ENCODE measurements at regions not wholly inside any gene's neighbourhood (a gene's known extent, or its start where the extent isn't known, plus 50 kb on each side); places are given as distances from the start of the nearest gene placed in this dataset.
"Not testable (repeated sequence)": the region's sequence is repeated elsewhere in the genome, so short reads cannot be mapped to it uniquely, and the experiment has no call there.

- DNase-seq (ENCODE audit: low read depth in 2 of 2), result no peak
Observed at GRCh38 chr17:33562792-33563191, 269.7 kb upstream of the ASIC2 start.

- DNase-seq (ENCODE audit: low read depth in 2 of 2), result no peak
Observed at GRCh38 chr17:33564146-33564545, 271.1 kb upstream of the ASIC2 start.

DNA sequence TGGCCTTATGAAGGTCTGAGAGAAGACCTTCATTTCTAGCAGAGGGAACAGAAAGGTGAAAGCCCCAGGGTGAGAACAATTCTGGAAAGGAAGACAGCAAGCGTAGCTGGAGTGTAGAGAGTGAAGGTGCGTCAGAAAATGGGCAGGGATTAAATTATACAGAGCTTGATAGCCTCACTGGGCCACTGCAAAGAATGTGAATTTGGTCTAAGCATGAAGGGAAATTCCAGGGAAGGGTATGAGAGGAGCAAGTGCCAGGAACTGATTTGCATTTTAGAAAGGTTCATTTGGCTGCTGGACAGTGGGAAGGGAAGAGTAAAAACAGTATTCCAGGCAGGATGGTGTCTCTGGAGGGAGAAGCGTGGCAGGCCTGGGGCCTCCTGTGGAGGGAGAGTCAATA is 274.1 kb upstream of the ASIC2 start:
- no peak for DNase-seq (ENCODE audit: low read depth in 2 of 2)

GRCh38 chr17:33572615-33573014 is 279.5 kb upstream of the ASIC2 start:
- no peak for DNase-seq (ENCODE audit: low read depth in 2 of 2)

GRCh38 chr17:33574942-33575445 is 281.9 kb upstream of the ASIC2 start:
- DNase-seq (ENCODE audit: low read depth in 2 of 2), result no peak

DNA sequence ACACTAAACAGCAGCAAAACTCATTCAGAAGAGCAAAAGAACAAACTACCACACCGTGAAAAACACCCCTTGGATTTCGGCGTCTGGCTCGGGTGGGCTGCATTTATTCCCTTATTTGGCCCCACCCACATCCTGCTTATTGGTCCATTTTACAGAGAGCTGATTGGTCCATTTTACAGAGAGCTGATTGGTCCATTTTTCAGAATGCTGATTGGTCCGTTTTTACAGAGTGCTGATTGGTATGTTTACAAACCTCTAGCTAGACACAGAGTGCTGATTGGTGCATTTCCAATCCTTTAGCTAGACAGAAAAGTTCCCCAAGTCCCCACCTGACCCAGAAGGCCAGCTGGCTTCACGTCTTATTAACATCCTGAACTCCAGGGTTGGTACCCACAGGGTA is 286.6 kb upstream of the ASIC2 start:
- not testable (repeated sequence) for DNase-seq (ENCODE audit: low read depth in 2 of 2)

DNA sequence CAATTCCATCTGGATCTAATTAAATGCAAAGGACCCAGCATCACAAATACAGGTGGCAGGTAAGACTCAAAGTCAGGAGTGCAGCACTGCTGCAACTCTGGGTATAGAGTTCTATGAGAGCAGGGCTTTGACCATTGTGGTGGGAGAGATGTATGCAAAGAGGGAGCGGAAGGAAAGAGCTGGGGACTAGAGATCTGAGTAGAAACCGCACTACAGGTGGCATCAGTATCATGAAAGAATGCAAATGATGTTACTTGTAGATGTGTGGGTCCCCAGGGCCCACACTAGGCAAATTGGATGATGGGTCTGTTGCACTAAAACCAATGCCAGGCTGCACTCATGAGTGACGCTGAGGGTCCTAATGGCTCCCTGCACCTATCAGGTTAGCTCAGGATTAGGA is 287.1 kb upstream of the ASIC2 start:
- DNase-seq (ENCODE audit: low read depth in 2 of 2), result no peak

DNA sequence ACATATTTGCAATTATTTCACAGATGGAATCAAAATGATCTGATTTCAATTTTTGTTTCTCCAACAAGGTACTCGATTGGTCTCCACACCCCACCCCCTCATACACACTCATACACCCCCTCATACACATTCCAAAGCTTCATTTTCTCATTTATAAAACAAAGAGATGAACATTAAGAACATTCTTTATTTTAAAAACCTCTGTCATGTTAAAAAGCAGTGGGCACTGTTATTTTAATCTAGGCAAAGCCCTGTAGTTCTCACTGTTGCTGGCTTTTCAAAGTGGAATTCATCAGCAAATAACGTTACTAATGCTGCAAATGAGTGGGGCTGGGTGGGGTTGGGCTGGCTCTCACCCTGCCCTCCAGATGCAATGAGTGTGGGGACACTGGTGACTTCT is 289.6 kb upstream of the ASIC2 start:
- DNase-seq (ENCODE audit: low read depth in 2 of 2), result no peak

DNA sequence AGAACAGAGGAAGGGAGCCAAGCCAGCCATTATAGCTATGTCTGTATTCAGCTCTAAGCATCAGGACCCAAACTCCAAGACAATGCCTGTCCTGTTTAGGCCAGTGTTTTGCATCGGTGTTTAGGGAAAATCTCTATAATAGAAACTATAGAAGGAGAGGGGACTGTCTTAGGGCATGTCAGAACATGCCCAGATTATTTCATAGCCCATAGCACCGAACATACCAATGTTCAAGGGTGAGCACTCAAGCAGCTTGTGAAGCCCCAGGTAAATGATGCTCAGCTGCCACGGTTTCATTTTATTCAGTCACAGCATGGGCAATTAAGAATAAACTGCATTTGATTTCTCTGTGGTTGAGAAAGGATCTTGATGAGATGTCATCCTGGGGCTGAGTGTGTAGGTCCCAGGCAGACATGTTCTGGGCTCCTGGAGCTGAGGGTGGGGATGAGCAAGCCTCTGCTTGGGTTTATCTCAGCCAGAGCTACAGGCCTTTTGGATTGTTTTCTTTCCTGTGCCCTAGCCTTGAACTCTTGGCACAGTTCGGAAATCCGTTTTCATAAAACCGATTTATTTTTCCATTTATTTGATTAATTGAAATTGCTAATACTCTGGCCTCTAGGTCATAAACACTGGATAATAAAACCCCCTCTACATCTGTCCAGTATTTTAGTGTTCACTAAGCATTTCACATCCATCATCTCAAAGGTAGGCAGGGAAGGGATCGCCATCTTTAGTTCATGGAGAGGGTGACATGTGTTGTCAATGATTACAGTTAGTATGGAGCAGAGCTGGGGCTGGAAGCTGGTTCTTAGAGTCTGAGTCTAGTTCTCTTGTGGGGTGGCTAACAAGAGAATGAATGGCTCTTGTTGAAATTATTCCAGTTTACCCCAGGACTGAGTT is 290.7 kb upstream of the ASIC2 start:
- no peak for DNase-seq (ENCODE audit: low read depth in 2 of 2)

DNA sequence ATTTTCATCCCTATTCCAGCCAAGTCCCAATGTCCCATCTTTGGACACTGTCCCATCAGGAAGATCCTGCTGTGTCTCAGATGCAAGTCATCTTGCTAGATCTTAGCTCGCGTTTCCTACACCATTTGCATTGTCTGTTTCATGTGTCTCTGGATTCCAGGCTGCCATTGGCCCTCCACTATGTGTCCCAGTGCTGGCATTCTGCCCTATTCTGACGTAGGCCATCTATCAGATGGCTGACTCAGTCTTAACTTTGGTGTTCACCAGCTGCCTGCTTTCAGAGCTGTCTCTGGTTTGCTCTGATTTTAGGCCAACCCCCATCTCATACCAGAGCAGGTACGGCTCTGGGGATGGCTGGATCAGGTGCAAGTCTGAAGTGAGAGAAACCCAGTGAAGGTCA is 300.9 kb upstream of the ASIC2 start:
- no peak for DNase-seq (ENCODE audit: low read depth in 2 of 2)

DNA sequence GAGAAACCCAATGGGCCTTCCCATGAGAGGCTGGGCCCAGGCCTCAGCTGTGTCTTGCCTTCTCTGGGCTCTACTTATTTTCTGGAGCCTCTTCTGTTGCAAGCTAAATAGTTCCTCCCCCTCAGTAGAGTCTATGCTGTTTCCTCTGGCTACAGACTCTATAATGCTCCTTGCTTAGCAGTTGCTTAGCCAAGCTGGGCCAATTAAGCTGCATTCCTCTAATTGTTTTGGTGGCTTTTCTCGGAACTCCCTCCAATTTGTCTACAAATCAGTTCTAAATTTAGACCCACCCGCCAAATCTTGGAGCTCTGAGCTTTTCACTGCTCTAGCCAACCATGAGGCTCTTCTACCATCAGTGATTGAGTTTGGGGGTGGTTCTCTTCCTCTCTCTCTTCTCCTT is 302.7 kb upstream of the ASIC2 start:
- no peak for DNase-seq (ENCODE audit: low read depth in 2 of 2)

DNA sequence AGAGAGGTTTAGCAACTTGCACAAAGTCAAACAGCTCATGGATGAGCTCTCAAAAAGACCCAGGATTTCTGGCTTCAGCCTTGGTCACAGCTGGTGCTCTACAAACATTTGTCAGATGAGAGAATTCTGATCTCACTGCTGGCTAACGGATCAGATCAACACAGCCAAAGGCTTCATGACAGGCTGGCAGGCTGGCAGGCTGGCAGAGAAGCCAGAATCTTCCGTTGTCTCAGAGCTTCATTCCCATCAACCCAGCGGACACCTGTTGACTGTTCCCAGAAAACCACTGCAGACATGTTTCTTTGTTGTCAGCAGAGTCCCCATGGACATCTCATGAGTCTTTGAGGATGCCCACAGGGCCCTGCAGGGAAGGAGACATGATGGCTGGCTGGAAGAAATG is 303.8 kb upstream of the ASIC2 start:
- DNase-seq (ENCODE audit: low read depth in 2 of 2), result no peak

GRCh38 chr17:33598797-33599196 is 305.7 kb upstream of the ASIC2 start:
- no peak for DNase-seq (ENCODE audit: low read depth in 2 of 2)

DNA sequence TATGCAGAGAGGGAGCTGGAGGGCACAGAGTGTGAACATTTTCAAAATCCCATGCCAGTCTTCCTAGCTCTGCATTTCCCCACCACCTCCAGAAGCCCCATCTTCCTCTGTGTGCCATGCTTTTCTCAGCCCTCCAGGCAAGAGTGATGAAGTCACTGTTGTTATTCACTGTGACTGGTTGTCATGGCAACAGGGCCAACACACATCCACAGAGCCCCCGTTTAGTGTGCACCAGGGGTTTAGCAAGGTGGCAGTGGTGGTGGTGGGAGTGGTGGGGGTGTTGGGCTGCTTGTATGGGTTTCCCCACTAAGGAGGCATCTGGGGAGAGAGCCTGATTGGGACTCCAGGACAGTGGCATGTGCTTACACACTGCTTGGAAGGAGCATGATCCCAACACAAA is 309.9 kb upstream of the ASIC2 start:
- DNase-seq (ENCODE audit: low read depth in 2 of 2), result no peak

DNA sequence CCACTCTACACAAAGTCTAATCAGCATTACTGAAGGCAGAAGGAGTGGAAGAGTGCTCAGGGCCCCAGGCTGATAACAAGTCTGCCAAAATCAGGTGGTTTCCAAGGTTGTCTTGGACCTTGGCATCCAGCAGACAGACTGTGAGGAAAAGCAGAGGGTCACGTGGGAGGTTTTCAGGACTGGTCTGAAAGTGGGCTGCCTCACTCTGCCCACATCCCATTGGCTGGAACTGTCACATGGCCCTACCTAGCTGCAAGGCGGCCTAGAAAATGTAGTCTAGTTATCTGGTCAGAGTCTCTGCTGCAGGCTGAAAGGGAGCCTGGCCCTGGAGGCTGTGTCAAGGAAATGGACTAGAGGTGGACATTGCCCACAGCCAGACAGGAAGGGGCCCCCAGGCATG is 310.7 kb upstream of the ASIC2 start:
- DNase-seq (ENCODE audit: low read depth in 2 of 2), result no peak

DNA sequence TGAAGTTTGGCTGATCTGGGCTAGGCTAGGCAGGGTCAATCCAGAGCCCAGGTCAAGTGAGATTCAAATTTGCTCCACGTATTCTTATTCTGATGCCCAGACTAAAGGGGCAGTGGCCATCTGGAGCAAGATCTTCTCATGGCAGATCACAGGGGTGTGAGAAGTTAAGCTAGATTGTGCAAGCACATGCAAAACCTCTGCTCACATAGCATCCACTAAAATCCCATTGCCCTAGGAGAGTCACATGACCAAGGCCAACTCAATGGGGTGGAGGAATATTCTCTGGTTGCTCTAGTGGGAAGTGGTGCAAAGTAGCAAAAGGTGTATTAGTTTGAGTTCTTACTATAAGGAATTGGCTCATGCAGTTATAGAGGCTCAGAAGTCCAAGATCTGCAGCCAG is 318.4 kb upstream of the ASIC2 start:
- DNase-seq (ENCODE audit: low read depth in 2 of 2), result no peak

DNA sequence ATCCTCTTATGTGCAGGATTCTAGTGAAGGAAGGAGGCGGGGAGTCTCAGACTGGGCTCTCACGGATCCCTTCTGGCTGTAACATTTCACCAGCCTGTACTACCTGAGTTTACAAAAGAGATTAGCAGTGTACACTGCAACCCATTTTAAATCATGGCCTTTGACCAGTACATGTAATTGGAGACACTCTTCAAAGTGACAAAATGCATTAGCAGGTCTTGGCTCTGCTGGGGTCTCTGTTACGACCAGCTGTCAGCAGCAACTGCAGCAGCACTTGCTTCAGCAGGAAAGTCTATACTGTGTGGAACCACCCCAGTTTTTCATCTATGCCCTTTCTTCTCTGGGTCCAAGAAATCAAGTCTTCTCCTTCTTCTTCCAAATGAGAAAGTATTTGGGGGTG is 322.8 kb upstream of the ASIC2 start:
- no peak for DNase-seq (ENCODE audit: low read depth in 2 of 2)

GRCh38 chr17:33623841-33624240 is 330.7 kb upstream of the ASIC2 start:
- no peak for DNase-seq (ENCODE audit: low read depth in 2 of 2)

DNA sequence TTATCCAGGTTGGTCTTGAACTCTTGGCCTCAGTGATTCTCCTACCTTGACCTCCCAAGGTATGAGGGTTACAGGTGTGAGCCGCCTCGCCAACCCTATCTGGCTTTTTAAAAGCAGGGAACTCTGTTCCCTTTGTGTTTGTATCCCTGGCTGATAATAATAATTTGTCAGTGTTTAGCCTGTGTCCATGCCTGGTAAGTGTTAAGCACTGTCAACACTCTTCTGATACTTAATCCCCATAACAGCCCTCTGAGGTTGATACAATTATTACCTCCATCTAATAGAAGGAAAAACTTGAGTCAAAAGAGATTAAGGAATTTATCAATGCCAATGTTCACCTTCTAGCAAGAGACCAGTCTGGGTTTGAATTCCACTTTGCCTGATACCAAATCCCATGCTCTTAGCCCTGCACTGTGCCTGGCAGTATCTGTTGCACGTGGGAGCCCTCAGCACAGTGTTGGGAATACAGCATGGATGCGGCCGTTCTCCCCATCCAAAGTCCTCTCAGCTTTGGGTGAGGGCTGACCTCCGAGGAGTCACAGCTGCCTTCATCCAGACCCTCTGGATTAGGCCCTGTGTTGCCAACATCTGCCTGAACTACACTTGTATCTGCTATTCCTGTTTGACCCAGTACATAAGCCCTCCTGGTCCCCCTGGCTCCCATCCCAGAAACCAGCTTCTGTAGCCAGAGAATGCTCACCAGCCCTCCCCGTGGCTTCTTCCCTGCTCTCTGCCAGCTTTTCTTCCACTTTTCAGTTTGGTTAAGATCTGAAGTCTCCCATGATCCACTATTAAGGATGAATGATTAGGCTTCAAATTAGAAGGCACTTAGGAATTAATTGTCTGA is 335.6 kb upstream of the ASIC2 start:
- no peak for DNase-seq (ENCODE audit: low read depth in 2 of 2)

DNA sequence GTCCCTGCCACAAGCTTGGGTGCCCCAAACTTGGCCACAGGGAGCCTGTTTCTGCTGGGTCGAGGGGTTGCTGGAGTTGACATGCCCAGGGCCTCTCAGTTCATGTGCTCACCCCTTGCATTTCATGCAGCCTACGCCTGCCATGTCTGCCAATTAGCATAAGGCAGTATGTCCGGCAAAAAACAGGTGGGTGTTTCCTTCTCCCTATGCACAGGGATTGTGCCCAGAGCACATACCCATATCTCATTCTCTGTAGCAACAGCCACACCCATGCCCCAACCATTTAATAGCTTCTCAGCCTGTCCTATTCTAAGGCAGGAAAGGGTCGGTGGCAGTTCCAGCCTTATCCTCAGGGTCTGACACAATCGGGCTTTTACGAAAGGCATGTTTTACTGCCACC is 340.4 kb upstream of the ASIC2 start:
- DNase-seq (ENCODE audit: low read depth in 2 of 2), result no peak

DNA sequence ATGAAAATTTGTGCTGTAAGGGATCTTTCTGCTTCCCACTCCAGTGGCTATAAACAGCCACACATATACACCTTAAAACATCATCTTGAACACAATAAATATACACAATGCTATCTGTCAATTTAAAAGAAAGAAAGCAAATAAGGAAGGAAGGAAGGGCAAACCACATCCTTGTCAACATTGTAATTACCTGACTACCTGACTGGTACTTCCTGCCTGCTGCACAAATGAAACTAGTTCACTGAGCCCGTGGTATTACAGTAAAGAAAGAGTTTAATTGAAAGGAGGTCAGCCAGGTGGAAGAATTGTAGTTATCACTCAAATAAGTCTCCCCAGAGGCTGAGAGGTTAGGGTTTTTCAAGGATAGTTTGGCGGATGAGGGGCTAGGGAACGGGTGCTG is 344.4 kb upstream of the ASIC2 start:
- DNase-seq (ENCODE audit: low read depth in 2 of 2), result no peak

DNA sequence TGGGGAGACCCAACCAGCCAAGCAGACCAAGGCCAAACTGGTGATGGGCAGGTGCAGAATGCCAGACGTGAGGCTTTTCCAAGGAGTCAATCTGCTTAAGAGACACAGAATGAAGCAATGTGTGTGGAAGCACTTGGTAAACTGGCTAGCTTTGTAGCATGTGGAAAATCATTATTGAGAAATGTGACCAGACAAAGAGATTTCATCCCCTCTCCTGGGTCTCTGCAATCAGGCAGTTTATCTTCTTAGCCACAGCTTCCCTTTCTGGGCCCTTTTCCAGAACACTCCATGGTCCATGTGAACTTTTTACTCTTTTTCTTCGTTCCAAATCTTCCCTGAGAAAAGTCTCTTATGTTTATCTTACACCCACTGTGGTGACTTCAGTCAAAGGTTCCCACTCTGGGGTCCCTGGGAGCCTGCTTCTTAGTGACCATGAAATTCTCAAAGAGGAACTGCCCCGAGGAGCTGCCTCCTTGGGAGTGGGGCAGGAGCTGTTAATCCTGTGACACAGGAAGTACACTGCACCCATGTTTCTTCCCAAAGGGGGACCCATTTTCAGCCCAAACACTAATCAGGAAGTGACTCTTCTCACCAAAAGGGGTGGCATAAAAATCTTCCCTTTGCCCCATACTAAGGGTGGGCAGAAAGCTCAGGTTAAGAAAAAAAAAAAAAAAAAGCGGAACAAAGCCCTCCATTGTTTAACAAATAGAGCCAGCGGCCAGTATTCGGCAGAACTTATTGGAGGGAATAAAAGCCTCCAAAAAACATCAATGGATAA is 346.2 kb upstream of the ASIC2 start:
- no peak for DNase-seq (ENCODE audit: low read depth in 2 of 2)

All from stimulated activated CD8-positive, alpha-beta memory T cell treated with anti-CD3 and anti-CD28 coated beads, Interleukin-15, amount 100 ng/mL, for 48 hours (primary cell).